Fibroblast of mammary gland (primary cell): ENCODE measurements at regions not wholly inside any gene's neighbourhood (a gene's known extent, or its start where the extent isn't known, plus 50 kb on each side); places are given as distances from the start of the nearest gene placed in this dataset.
A peak's percentile ranks its signal among the peaks of the same experiment; 100 is the strongest.
"Not testable (repeated sequence)": the region's sequence is repeated elsewhere in the genome, so short reads cannot be mapped to it uniquely, and the experiment has no call there.

Source experiments
- DNase-seq: peaks from one replicate; pipeline ENCODE4 v3.0.0-alpha.2; 2010; ENCODE audit warnings: low read depth
- H3K4me3 ChIP-seq: 2 replicates; pipeline ENCODE4 v1.5.1; 2011; ENCODE audit warnings: low read depth, mild to moderate bottlenecking, low read length, moderate library complexity; ENCODE audit not compliant: control insufficient read depth
- TF ChIP-seq, protein P1 (sequence below): conservative IDR thresholded peaks from 2 replicates; pipeline ENCODE4 v1.5.1; 2011; ENCODE audit warnings: low read depth, low read length, inconsistent platforms; ENCODE audit not compliant: control insufficient read depth, insufficient read depth

GRCh38 chr11:130673698-130674097 is 225.3 kb downstream of the ADAMTS15 start:
- TF ChIP-seq, protein P1, sequence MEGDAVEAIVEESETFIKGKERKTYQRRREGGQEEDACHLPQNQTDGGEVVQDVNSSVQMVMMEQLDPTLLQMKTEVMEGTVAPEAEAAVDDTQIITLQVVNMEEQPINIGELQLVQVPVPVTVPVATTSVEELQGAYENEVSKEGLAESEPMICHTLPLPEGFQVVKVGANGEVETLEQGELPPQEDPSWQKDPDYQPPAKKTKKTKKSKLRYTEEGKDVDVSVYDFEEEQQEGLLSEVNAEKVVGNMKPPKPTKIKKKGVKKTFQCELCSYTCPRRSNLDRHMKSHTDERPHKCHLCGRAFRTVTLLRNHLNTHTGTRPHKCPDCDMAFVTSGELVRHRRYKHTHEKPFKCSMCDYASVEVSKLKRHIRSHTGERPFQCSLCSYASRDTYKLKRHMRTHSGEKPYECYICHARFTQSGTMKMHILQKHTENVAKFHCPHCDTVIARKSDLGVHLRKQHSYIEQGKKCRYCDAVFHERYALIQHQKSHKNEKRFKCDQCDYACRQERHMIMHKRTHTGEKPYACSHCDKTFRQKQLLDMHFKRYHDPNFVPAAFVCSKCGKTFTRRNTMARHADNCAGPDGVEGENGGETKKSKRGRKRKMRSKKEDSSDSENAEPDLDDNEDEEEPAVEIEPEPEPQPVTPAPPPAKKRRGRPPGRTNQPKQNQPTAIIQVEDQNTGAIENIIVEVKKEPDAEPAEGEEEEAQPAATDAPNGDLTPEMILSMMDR: no peak
- H3K4me3 ChIP-seq: no peak overlapping the region
- no peak for DNase-seq

GRCh38 chr11:130674686-130675308 is 226.4 kb downstream of the ADAMTS15 start:
- TF ChIP-seq, protein P1: no peak
- no peak overlapping the region for H3K4me3 ChIP-seq
- peak; percentile 51 for DNase-seq

DNA sequence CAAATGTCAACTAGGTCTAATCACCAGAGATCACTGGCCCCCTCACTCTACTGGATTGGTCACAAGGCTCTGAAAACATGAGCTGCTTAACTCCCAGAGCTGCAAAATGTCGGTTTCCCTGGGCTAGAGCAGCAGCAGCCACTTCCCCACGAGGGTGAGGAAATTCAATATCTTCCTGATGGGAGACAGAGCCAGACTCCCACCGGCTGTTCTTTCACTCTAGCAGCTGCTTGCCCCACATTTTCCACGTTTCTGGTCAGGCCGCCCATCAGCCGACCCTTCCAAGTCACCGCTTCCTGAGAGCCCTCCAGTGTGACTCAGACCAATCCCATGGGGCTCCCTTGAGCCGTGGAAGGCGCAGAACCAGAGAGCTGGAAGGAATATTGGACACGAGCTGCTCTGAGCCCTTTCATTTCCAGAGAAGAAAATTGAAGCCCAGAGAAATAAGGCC is 227.0 kb downstream of the ADAMTS15 start:
- peak; percentile 93 for DNase-seq
- TF ChIP-seq, protein P1: no peak
- no peak overlapping the region for H3K4me3 ChIP-seq

GRCh38 chr11:130675917-130676316 is 227.5 kb downstream of the ADAMTS15 start:
- TF ChIP-seq, protein P1: no peak
- DNase-seq: no peak
- no peak overlapping the region for H3K4me3 ChIP-seq

DNA sequence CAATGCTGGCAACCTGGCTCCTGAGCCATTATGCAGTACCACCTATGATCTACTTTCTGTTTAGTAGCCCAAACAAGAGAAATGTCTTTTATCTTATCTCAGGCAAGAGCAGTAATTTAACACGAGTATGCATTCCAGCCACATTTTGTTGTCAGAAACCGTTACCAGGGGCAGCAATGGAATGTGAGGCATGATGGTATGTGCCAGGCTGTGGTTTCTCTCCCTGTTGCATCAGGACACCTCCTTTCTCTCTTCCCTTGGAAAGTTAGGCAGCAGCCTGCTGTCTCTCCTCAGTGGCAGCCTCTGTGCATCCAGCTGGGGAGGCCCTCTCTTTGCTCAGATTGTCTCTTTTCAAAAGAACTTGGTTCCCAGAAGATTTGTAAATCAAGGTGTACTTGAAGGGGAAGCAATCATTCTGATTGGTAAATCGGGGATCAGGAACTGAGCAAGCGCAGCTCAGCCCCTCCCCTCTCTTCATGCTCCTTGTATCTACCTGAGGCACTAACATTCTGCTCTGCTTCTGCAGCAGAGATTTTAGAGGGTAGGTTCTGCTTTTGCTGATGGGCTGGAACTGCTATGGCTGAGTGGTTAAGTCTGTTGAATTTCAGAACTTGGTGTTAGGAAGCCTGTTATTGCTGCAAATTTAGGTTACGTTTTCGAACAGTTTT is 229.2 kb downstream of the ADAMTS15 start:
- H3K4me3 ChIP-seq: no peak overlapping the region
- DNase-seq: no peak
- TF ChIP-seq, protein P1: no peak

DNA sequence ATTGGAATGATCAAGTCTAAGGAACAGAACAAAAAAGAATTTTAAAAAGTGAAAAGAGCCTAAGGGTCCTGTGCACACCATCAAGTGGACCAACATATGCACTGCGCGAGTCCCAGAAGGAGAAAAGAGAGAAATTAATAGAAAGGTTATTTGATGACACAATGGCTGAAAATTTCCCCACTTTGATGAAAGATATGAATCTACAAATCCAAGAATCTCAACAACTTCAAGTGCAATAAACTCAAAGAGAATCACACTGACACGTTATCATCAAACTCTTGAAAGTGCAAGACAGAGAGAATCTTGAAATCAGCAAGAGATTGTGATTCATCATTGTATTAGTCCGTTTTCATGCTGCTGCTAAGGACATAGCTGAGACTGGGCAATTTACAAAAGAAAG is 230.8 kb downstream of the ADAMTS15 start:
- no peak overlapping the region for H3K4me3 ChIP-seq
- no peak for DNase-seq
- TF ChIP-seq, protein P1: no peak

- not testable (repeated sequence) for H3K4me3 ChIP-seq, DNase-seq
Measured at GRCh38 chr11:130682471-130682870, 233.8 kb downstream of the SNX19 start.
